HG02571 (cell line): ENCODE measurements at regions not wholly inside any gene's neighbourhood (a gene's known extent, or its start where the extent isn't known, plus 50 kb on each side); places are given as distances from the start of the nearest gene placed in this dataset.

Experiments
- ATAC-seq: cut with Tn5 transposase; IDR thresholded peaks from one replicate; pipeline ENCODE4 v1.9.1; 2021; ENCODE audit warnings: mild to moderate bottlenecking, moderate library complexity; ENCODE audit not compliant: unreplicated experiment

DNA sequence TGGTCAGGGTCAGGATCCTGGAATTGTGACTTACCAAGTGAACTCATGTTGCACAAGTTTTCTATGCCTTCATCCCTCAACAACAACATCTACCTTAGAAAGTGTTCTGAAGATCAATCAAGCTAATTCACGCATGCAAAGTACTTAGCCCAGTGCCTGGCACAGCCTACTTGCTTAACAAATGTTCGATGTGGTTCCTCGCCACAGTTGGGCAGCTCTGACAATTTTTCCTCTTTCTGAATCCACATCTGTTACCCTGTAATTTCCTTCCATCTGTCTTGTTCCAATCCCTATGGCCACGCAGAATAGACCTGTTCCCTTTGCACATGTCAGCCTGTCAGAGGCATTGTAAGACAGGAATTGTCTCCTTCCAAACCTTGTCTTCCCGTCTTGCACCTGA, 1415.2 kb downstream of the TBC1D22A start:
- no peak for ATAC-seq

- ATAC-seq = no peak
Measured at GRCh38 chr22:48175721-48176120, 1413.3 kb downstream of the TBC1D22A start.

GRCh38 chr22:48173773-48174160, 1411.3 kb downstream of the TBC1D22A start:
- no peak for ATAC-seq

GRCh38 chr22:48173061-48173772, 1410.8 kb downstream of the TBC1D22A start:
- no peak for ATAC-seq

GRCh38 chr22:48171271-48171691, 1408.8 kb downstream of the TBC1D22A start:
- ATAC-seq = no peak

GRCh38 chr22:48169227-48169626, 1406.8 kb downstream of the TBC1D22A start:
- ATAC-seq = no peak

- no peak for ATAC-seq
Measured at GRCh38 chr22:48167238-48167637, 1404.8 kb downstream of the TBC1D22A start.

DNA sequence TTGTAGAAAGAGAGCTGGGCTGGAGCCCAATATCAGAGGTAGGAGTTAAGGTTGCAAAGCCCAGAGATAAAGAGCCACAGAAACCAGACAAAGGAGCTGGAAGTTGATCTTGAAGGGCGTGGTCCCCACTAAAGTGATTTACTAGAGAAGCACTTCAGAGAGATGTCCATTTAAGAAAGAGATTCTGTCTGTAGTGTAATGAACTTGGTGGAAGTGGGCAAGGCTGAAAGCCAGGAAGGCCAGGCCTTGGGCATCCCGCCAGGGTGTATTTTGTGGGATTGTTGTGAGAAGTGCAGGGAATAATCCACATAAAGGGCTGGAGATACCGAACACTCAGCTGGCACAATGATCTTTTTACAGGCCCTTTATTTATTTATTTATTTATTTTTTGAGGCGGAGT, 1398.8 kb downstream of the TBC1D22A start:
- ATAC-seq = no peak

DNA sequence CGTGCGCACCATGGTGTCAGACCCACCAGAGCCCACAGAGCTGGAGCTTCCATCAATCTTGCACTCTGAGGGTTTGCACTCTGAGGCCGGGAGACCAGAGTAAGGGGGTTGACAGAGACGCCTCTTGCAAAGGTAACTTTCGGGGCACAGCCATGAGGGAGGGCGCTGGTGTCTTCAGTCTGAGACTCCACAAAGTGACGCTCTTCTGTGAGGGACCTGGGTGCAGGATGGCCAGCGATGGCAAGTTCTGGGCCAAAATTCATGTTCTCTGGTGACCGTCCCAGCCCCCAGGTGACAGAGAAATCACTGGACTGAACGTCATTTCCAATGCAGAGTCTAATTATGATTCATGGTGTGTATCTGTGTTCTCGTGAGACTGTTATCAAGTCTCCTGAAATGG, 1395.2 kb downstream of the TBC1D22A start:
- no peak for ATAC-seq

GRCh38 chr22:48156603-48157355, 1394.3 kb downstream of the TBC1D22A start:
- no peak for ATAC-seq

DNA sequence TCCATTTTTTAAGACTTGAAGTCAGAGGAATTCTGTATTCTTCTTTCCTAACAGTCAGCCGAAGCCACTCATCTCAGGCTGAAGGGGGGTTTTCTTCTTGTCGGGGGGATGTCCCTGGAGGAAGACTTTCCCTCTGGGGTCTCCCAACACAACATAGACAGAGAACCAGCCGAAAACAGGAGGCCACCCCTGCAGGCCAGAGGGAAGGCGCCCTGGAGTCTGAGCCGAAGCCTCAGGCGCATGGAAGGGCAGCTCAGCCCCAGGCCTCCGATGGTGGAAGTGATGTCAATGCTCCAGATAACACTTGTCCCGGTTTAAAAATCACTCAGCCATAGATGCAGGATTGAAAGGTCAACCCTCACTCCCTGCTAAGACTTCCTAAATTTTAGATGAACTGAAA, 1393.0 kb downstream of the TBC1D22A start:
- no peak for ATAC-seq

GRCh38 chr22:48154943-48155240, 1392.4 kb downstream of the TBC1D22A start:
- no peak for ATAC-seq

GRCh38 chr22:48154169-48154942, 1391.9 kb downstream of the TBC1D22A start:
- no peak for ATAC-seq

DNA sequence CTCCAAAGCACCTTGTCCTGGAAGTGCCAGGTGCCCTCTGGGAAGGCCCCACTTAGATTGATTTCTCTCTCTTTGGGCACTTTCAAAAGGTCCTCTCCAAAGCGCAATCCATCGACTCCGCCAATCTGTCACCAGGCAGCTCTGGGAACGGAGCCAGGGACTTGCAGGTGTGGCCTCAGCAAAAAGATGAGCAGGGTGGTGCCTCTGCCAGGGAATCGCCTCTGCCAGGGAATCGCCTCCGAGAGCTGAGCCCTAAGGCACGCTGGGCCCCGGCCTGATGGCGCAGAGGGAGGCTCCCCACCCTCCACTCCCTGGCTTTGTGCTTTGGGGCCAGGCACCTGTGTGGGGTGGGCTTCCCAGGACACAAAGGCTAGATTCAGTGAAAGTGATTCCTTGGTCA, 1391.3 kb downstream of the TBC1D22A start:
- no peak for ATAC-seq

DNA sequence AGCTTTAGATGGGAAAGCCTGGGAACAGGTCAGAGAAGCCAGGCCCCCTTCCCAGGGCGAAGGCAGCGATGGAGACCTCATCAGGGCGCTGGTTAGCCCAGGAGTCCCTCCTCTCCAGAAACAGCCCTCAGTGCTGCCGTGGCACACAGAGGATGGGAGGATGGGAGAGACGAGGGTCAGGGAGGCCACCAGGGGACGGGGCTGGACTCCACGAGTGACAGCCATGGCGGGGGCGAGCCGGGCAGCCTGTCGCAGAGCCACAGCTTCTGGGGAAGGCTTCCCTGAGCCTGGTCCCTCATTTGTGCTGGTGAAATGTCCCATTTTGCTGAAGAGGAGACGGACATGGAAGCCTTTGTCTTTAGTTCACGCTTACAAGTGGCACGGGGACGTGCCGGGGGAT, 1390.5 kb downstream of the TBC1D22A start:
- ATAC-seq = no peak

DNA sequence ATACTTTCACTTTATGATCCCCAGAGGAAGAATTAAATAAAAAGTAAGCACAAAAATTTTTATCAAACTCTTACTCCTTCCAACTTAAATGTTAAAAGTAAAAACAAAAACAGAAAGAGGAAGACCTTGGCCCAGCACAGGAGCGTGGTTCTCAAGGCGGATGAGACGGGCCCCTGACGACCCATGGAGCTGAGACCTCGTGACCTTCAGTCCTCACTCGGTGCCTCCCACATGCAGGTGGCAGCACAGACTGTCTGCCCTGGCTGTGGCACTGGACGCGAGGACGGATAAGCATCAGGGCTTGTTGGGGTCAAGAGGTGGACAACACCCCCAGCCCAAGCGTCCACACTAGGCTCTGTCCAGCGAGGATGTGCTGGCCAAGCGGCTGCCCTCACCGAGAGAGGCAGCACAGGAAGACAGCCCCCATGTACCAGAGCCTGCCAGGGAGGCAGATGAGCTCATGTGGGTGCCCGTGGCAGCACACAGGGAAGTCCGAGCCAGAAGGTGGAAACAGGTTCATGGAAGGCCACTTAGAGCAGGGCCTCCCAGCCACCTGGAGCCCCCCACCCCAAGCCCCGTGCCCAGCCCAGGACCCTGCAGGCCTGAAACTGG, 1389.8 kb downstream of the TBC1D22A start:
- no peak for ATAC-seq

DNA sequence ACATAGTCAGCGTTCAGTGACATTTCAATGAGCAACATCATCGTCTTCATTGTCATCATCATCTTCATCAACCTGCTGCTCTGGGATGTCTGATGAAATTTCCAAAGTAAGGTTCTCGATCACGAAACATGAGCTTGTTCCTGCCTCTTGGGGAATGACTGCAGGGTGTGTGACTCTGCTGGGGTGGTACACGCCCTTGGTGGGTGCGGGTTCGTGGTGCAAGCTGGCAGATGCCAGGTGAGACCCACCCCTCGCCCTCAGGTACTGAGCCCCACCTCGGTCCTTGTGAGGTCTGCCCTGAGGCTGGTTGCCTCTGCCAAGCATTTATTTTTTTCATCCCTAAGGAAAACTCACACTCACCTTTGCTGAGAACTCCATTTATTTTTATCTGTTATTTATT, 1389.2 kb downstream of the TBC1D22A start:
- ATAC-seq = no peak

DNA sequence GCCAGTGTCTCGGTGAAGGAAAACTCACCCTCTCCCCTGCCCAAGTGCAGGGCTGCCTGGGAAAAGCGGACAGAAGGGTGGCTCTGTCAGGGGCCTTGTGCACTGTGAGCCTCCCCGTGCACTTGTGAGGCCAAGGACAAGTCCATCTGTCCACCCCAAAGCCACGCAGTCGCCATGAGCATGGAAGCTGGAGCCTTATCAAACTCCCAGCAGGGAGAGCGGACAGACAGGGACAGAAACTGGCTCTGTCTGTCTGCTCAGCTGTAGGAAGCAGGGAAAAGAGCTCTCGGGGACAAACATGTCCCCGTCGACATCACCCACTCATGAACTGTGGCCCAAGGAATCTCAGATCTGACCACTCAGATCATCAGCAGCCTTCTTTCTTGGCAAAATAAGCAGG, 1385.4 kb downstream of the TBC1D22A start:
- no peak for ATAC-seq

GRCh38 chr22:48147404-48147803, 1385.0 kb downstream of the TBC1D22A start:
- no peak for ATAC-seq

GRCh38 chr22:48146426-48146825, 1384.0 kb downstream of the TBC1D22A start:
- no peak for ATAC-seq

DNA sequence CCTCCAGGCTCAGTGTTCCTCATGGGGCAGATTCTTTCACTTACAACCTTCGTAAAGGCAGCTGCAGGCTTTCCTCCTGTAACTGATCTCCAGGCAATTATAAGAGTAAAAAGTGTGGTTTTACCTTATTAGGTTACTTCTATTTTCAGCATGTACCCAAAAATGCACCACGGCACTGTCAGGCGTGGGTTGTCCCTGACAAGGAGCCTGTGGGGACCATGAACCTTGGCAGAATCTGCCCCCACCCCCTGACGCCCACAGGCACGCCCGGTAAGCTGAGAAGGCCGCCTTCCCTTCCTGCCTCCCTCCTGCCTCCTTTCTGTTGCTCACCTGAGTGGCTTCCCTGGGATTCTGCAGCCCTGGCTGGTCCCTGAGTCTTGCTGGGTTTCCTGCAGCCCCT, 1383.3 kb downstream of the TBC1D22A start:
- ATAC-seq = no peak

GRCh38 chr22:48144318-48144717, 1381.9 kb downstream of the TBC1D22A start:
- ATAC-seq = no peak
